Left ventricle myocardium superior (tissue), 1 donor: ENCODE measurements at regions not wholly inside any gene's neighbourhood (a gene's known extent, or its start where the extent isn't known, plus 50 kb on each side); places are given as distances from the start of the nearest gene placed in this dataset.
"Not testable (repeated sequence)": the region's sequence is repeated elsewhere in the genome, so short reads cannot be mapped to it uniquely, and the experiment has no call there.

ENCODE experiments used
- ATAC-seq: fragments of 200-7000 bp; cut with Tn5 transposase; one replicate; pipeline ENCODE4 v1.9.1; 2020; ENCODE audit warnings: mild to moderate bottlenecking, moderate library complexity
- DNase-seq: peaks from one replicate; pipeline ENCODE4 v3.0.0-alpha.2; 2020
- intact Hi-C: fragments of 100-400 bp; cut with micrococcal nuclease; formaldehyde crosslinking; loops from one replicate; pipeline ENCODE4 v1.11.0; 2022
- donor health status: DM: no; HTN: yes; CAD: no; lungs with severe emphysema.

GRCh38 chr16:26627958-26628357, 438.8 kb upstream of the C16orf82 start:
- intact Hi-C loops, result no loop called here
- ATAC-seq (no peak), DNase-seq (no peak)

- DNase-seq, ATAC-seq, intact Hi-C loops: not testable (repeated sequence)
Observed at GRCh38 chr16:26631365-26631764, 435.4 kb upstream of the C16orf82 start.

GRCh38 chr16:26642047-26642664, 424.6 kb upstream of the C16orf82 start:
- no peak for DNase-seq
- intact Hi-C loops, result no loop called here
- no peak for ATAC-seq

- ATAC-seq, result no peak
- DNase-seq, result no peak
- intact Hi-C loops, result no loop called here
Observed at GRCh38 chr16:26643519-26643918, 423.2 kb upstream of the C16orf82 start.

GRCh38 chr16:26644912-26645543, 421.7 kb upstream of the C16orf82 start:
- intact Hi-C loops, result no loop called here
- ATAC-seq (no peak), DNase-seq (no peak)

- intact Hi-C loops, result no loop called here
- DNase-seq, result no peak
- no peak for ATAC-seq
Observed at GRCh38 chr16:26645614-26646013, 421.1 kb upstream of the C16orf82 start.

- DNase-seq (no peak), ATAC-seq (no peak)
- intact Hi-C loops, result no loop called here
Observed at GRCh38 chr16:26647870-26648269, 418.9 kb upstream of the C16orf82 start.

- ATAC-seq (no peak), DNase-seq (no peak)
- intact Hi-C loops, result no loop called here
Observed at GRCh38 chr16:26648851-26649250, 417.9 kb upstream of the C16orf82 start.

- no peak for DNase-seq
- intact Hi-C loops, result no loop called here
- no peak for ATAC-seq
Observed at GRCh38 chr16:26649381-26650045, 417.2 kb upstream of the C16orf82 start.

- DNase-seq, result no peak
- ATAC-seq, result no peak
- intact Hi-C loops, result no loop called here
Observed at GRCh38 chr16:26651464-26651863, 415.3 kb upstream of the C16orf82 start.

GRCh38 chr16:26651884-26652283, 414.8 kb upstream of the C16orf82 start:
- intact Hi-C loops, result no loop called here
- ATAC-seq, result no peak
- DNase-seq, result no peak

GRCh38 chr16:26658486-26658885, 408.2 kb upstream of the C16orf82 start:
- intact Hi-C loops, result no loop called here
- ATAC-seq, result no peak
- no peak for DNase-seq

- ATAC-seq, result no peak
- DNase-seq, result no peak
- intact Hi-C loops, result no loop called here
Observed at GRCh38 chr16:26658915-26659314, 407.8 kb upstream of the C16orf82 start.

GRCh38 chr16:26664086-26664485, 402.6 kb upstream of the C16orf82 start:
- DNase-seq (no peak), ATAC-seq (no peak)
- intact Hi-C loops, result no loop called here

- intact Hi-C loops, result no loop called here
- no peak for ATAC-seq
- no peak for DNase-seq
Observed at GRCh38 chr16:26665166-26665939, 401.4 kb upstream of the C16orf82 start.

GRCh38 chr16:26666486-26666885, 400.2 kb upstream of the C16orf82 start:
- intact Hi-C loops, result no loop called here
- no peak for ATAC-seq
- DNase-seq, result no peak

- ATAC-seq, result no peak
- intact Hi-C loops, result no loop called here
- no peak for DNase-seq
Observed at GRCh38 chr16:26667307-26667706, 399.4 kb upstream of the C16orf82 start.

GRCh38 chr16:26668026-26668425, 398.7 kb upstream of the C16orf82 start:
- DNase-seq, result no peak
- no peak for ATAC-seq

GRCh38 chr16:26672206-26672605, 394.5 kb upstream of the C16orf82 start:
- no peak for DNase-seq
- intact Hi-C loops, result no loop called here
- ATAC-seq, result no peak

More at GRCh38 chr16:26668026-26668425, 398.7 kb upstream of the C16orf82 start:
- intact Hi-C loops, result no loop called here

- ATAC-seq (no peak), DNase-seq (no peak)
- intact Hi-C loops, result no loop called here
Observed at GRCh38 chr16:26673011-26673410, 393.7 kb upstream of the C16orf82 start.
